Neural progenitor cell (in vitro differentiated cells): ENCODE measurements at regions not wholly inside any gene's neighbourhood (a gene's known extent, or its start where the extent isn't known, plus 50 kb on each side); places are given as distances from the start of the nearest gene placed in this dataset.

ENCODE experiments used
- DNase-seq: peaks from one replicate; pipeline ENCODE4 v3.0.0-alpha.2; 2016; ENCODE audit warnings: low spot score
- H2AFZ ChIP-seq: fragments of 200-600 bp; sonication (generic); replicated peaks from 2 replicates; pipeline ENCODE4 v1.6.1; 2016; ENCODE audit warnings: antibody characterized with exemption
- H3F3A ChIP-seq: fragments of 200-600 bp; sonication (generic); 2 replicates; pipeline ENCODE4 v1.6.1; 2016; ENCODE audit warnings: antibody characterized with exemption, low read depth
- H3K27ac ChIP-seq: fragments of 200-600 bp; sonication (generic); 2 replicates; pipeline ENCODE4 v1.5.1; 2016; ENCODE audit warnings: mild to moderate bottlenecking
- H3K27me3 ChIP-seq: fragments of 200-600 bp; sonication (generic); 2 replicates; pipeline ENCODE4 v1.6.1; 2016; ENCODE audit warnings: mild to moderate bottlenecking, moderate library complexity
- H3K36me3 ChIP-seq: fragments of 200-600 bp; sonication (generic); 2 replicates; pipeline ENCODE4 v1.5.1; 2016
- H3K4me1 ChIP-seq: fragments of 200-600 bp; sonication (generic); 2 replicates; pipeline ENCODE4 v1.6.1; 2016; ENCODE audit warnings: mixed run types
- H3K4me2 ChIP-seq: fragments of 200-600 bp; sonication (generic); 2 replicates; pipeline ENCODE4 v1.6.1; 2016
- H3K4me3 ChIP-seq: fragments of 200-600 bp; sonication (generic); 2 replicates; pipeline ENCODE4 v1.5.1; 2016
- H3K79me2 ChIP-seq: fragments of 200-600 bp; sonication (generic); 2 replicates; pipeline ENCODE4 v1.6.1; 2016; ENCODE audit warnings: low read depth
- H3K9ac ChIP-seq: fragments of 200-600 bp; sonication (generic); 2 replicates; pipeline ENCODE4 v1.6.1; 2016
- H3K9me3 ChIP-seq: fragments of 200-600 bp; sonication (generic); 2 replicates; pipeline ENCODE4 v1.5.1; 2016; ENCODE audit warnings: low read depth
- H4K20me1 ChIP-seq: fragments of 200-600 bp; sonication (generic); 2 replicates; pipeline ENCODE4 v1.6.1; 2016; ENCODE audit warnings: low read depth
- H3K27ac Mint-ChIP-seq: 3 replicates; pipeline ENCODE4 v1.8.0; 2021; ENCODE audit warnings: mixed read lengths
- H3K27me3 Mint-ChIP-seq: 2 replicates; pipeline ENCODE4 v1.8.0; 2022; ENCODE audit warnings: low read depth, mild to moderate bottlenecking, inconsistent platforms, moderate library complexity, mixed read lengths; ENCODE audit not compliant: insufficient read depth
- H3K36me3 Mint-ChIP-seq: 3 replicates; pipeline ENCODE4 v1.8.0; 2021; ENCODE audit warnings: mixed read lengths
- H3K4me1 Mint-ChIP-seq: 3 replicates; pipeline ENCODE4 v1.8.0; 2021; ENCODE audit warnings: mixed read lengths
- H3K4me3 Mint-ChIP-seq: 3 replicates; pipeline ENCODE4 v1.8.0; 2021; ENCODE audit warnings: mild to moderate bottlenecking, moderate library complexity, mixed read lengths
- H3K9me3 Mint-ChIP-seq: 3 replicates; pipeline ENCODE4 v1.8.0; 2020; ENCODE audit warnings: mixed read lengths
- EZH2 ChIP-seq: fragments of 200-600 bp; sonication (generic); IDR thresholded peaks from 2 replicates; pipeline ENCODE4 v1.6.1; 2017; ENCODE audit warnings: antibody characterized with exemption, mild to moderate bottlenecking, moderate library complexity
- EZH2phosphoT487 ChIP-seq: fragments of 200-600 bp; sonication (generic); IDR thresholded peaks from 2 replicates; pipeline ENCODE4 v1.6.1; 2017; ENCODE audit warnings: antibody characterized with exemption
- TF ChIP-seq, protein P1 (sequence below): fragments of 200-600 bp; sonication (generic); IDR thresholded peaks from 2 replicates; pipeline ENCODE4 v1.5.1; 2017; ENCODE audit warnings: antibody characterized with exemption, mild to moderate bottlenecking

DNA sequence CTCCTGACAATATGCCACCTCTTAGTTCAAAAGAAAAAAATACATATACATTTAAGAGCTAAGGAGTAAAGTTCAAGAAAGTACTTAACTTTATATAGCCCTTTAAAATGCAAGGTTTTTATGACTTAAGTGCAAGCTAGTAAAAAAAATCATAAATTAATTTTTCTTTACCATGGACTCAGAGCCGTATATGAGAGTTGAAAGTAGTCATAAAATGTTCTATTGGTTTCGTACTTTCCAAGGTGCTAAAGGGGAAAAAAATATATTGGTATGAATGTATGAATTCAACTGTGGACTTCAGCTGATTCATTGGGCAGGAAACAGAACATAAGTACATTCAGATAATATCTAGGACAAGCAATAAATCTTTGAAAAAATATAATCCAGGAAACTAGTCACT lies 869.8 kb upstream of the AGA start:
- H3K27ac Mint-ChIP-seq, result no peak overlapping the region
- no peaks in the 10 kb centered on the region for H3K36me3 Mint-ChIP-seq
- no peaks in the 10 kb centered on the region for H3K27me3 Mint-ChIP-seq
- no peak for DNase-seq
- no peak overlapping the region for H3K4me3 ChIP-seq
- no peak overlapping the region for H3K27ac ChIP-seq
- TF ChIP-seq, protein P1, sequence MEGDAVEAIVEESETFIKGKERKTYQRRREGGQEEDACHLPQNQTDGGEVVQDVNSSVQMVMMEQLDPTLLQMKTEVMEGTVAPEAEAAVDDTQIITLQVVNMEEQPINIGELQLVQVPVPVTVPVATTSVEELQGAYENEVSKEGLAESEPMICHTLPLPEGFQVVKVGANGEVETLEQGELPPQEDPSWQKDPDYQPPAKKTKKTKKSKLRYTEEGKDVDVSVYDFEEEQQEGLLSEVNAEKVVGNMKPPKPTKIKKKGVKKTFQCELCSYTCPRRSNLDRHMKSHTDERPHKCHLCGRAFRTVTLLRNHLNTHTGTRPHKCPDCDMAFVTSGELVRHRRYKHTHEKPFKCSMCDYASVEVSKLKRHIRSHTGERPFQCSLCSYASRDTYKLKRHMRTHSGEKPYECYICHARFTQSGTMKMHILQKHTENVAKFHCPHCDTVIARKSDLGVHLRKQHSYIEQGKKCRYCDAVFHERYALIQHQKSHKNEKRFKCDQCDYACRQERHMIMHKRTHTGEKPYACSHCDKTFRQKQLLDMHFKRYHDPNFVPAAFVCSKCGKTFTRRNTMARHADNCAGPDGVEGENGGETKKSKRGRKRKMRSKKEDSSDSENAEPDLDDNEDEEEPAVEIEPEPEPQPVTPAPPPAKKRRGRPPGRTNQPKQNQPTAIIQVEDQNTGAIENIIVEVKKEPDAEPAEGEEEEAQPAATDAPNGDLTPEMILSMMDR, result no peak
- no peak for TF ChIP-seq EZH2phosphoT487
- H3K4me2 ChIP-seq, result no peak overlapping the region
- H3F3A ChIP-seq, result no peaks in the 10 kb centered on the region
- no peaks in the 10 kb centered on the region for H3K9me3 ChIP-seq
- no peak overlapping the region for H3K4me3 Mint-ChIP-seq
- H3K4me1 Mint-ChIP-seq, result no peaks in the 10 kb centered on the region
- no peaks in the 10 kb centered on the region for H3K27me3 ChIP-seq
- no peak overlapping the region for H2AFZ ChIP-seq
- H3K9ac ChIP-seq, result no peak overlapping the region
- H3K4me1 ChIP-seq, result no peaks in the 10 kb centered on the region
- H4K20me1 ChIP-seq, result no peaks in the 10 kb centered on the region
- no peaks in the 10 kb centered on the region for H3K36me3 ChIP-seq
- H3K79me2 ChIP-seq, result no peaks in the 10 kb centered on the region
- H3K9me3 Mint-ChIP-seq, result no peaks in the 10 kb centered on the region

DNA sequence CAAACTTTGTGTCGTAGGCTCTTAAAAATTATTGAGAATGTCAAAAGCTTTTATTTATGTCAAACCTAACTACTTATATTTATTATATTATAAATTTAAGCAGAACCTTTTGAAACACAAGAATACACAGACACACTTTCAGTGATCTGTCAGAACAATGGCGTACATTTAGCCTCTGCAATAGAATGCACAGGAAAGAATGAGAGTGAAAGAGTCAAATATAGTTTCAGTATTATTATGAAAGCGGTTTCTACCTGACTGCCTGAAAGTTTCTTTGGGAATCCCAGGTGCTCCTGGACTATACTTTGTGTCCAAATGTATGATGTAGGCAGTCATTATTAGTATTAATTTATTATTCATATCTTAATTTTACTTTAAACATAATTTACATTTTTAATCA lies 872.0 kb upstream of the AGA start:
- Histone ChIP-seq H3K27ac (no peak overlapping the region), H3K4me1 (no peaks in the 10 kb centered on the region), H3K4me2 (no peak overlapping the region), H3K36me3 (no peaks in the 10 kb centered on the region), H3K4me3 (no peak overlapping the region), H3K9ac (no peak overlapping the region), H3K27me3 (no peaks in the 10 kb centered on the region), H3K79me2 (no peaks in the 10 kb centered on the region), H3F3A (no peaks in the 10 kb centered on the region), H2AFZ (no peak overlapping the region), H4K20me1 (no peaks in the 10 kb centered on the region), H3K9me3 (no peaks in the 10 kb centered on the region)
- TF ChIP-seq EZH2 (no peak), EZH2phosphoT487 (no peak)
- TF ChIP-seq, protein P1, result no peak
- Mint-ChIP-seq H3K4me1 (no peaks in the 10 kb centered on the region), H3K9me3 (peaks cover 5% of the 10 kb centered on the region), H3K27me3 (no peaks in the 10 kb centered on the region), H3K27ac (no peak overlapping the region), H3K36me3 (no peaks in the 10 kb centered on the region), H3K4me3 (no peak overlapping the region)
- DNase-seq, result no peak

DNA sequence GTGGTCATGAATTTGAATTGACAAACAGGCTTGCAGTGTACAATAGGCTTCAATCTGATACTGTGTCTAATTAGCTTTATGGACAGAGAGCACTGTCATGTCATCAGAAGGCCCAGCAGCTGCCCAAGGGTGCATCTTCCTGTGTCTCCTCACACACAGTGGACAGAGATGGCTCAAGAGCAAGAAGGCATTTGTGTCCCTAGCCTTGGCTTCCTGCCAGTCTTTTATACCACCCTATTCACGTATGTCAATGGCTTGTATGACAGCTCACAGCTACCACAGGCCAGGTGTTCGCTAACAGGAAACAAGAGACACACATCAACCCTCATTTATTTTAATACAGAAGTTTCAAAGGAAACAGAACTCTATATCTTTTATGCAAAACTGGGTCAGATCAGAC lies 874.0 kb upstream of the AGA start:
- Histone ChIP-seq H2AFZ (no peak overlapping the region), H4K20me1 (no peaks in the 10 kb centered on the region), H3K4me1 (no peaks in the 10 kb centered on the region), H3K4me2 (no peak overlapping the region), H3K36me3 (no peaks in the 10 kb centered on the region), H3K4me3 (no peak overlapping the region), H3K9ac (no peak overlapping the region), H3K27ac (no peak overlapping the region), H3K79me2 (no peaks in the 10 kb centered on the region), H3F3A (no peaks in the 10 kb centered on the region), H3K27me3 (no peaks in the 10 kb centered on the region), H3K9me3 (peaks cover 3% of the 10 kb centered on the region)
- Mint-ChIP-seq H3K4me1 (no peaks in the 10 kb centered on the region), H3K27ac (no peak overlapping the region), H3K9me3 (peaks cover 19% of the 10 kb centered on the region), H3K36me3 (peaks cover 3% of the 10 kb centered on the region), H3K27me3 (peaks cover 2% of the 10 kb centered on the region), H3K4me3 (no peak overlapping the region)
- TF ChIP-seq EZH2 (no peak), EZH2phosphoT487 (no peak)
- TF ChIP-seq, protein P1, result no peak
- DNase-seq, result no peak

DNA sequence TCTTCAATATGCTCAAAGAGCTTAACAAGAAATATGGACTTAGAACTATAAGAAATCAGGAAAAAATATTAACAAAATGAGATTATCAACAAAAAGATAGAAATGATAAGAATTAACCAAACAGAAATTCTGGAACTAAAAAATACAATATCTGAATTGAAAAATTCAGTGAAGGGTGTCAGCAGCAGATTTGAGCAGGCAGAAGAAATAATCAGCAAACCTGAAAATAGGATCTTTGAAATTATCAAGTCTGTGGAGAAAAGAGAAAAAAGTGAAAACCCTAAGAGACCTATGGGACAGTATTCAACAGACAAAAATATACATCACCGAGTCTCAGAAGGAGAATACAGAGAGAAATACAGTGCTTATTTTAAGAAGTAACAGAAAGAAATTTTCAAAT lies 877.8 kb upstream of the AGA start:
- Histone ChIP-seq H3K27me3 (no peaks in the 10 kb centered on the region), H3K9ac (no peak overlapping the region), H3K36me3 (no peaks in the 10 kb centered on the region), H4K20me1 (no peaks in the 10 kb centered on the region), H3K4me1 (no peaks in the 10 kb centered on the region), H3K9me3 (peaks cover 3% of the 10 kb centered on the region), H3K27ac (no peak overlapping the region), H3F3A (no peaks in the 10 kb centered on the region), H3K4me3 (no peak overlapping the region), H2AFZ (no peak overlapping the region), H3K4me2 (no peak overlapping the region), H3K79me2 (no peaks in the 10 kb centered on the region)
- no peak for DNase-seq
- no peak overlapping the region for H3K4me3 Mint-ChIP-seq
- no peaks in the 10 kb centered on the region for H3K4me1 Mint-ChIP-seq
- TF ChIP-seq EZH2, result no peak
- TF ChIP-seq EZH2phosphoT487, result no peak
- TF ChIP-seq, protein P1, result no peak
- H3K36me3 Mint-ChIP-seq, result peaks cover 4% of the 10 kb centered on the region
- peaks cover 23% of the 10 kb centered on the region for H3K9me3 Mint-ChIP-seq
- peaks cover 2% of the 10 kb centered on the region for H3K27me3 Mint-ChIP-seq
- no peak overlapping the region for H3K27ac Mint-ChIP-seq
